H1 (cell line): ENCODE measurements at regions not wholly inside any gene's neighbourhood (a gene's known extent, or its start where the extent isn't known, plus 50 kb on each side); places are given as distances from the start of the nearest gene placed in this dataset.
A peak's percentile ranks its signal among the peaks of the same experiment; 100 is the strongest.

ENCODE experiments used
- CTCF ChIA-PET: fragments of 300-600 bp; sonication (Branson Sonifier 250); formaldehyde crosslinking; loops from one replicate; lab custom pipeline; 2021; ENCODE audit not compliant: partially characterized antibody; lab: Charles Lee
- POLR2A ChIA-PET: fragments of 300-600 bp; sonication (Branson Sonifier 250); formaldehyde crosslinking; loops from one replicate; lab custom pipeline; 2021; ENCODE audit warnings: inconsistent platforms; ENCODE audit not compliant: partially characterized antibody; lab: Charles Lee
- DNase-seq, 2 experiments: peaks; one replicate each; pipeline versions ENCODE4 v3.0.0 to v3.0.0-alpha.2; 2010 to 2022; ENCODE audit warnings: low spot score in 2 of 2, low read depth in 1 of 2, mixed read lengths in 1 of 2
- FAIRE-seq: peaks from 2 replicates; lab custom pipeline; 2011; peaks lifted over from hg19 to GRCh38; lab: Jason Lieb, UNC
- H2AFZ ChIP-seq: 2 replicates; pipeline ENCODE4 v1.8.1; 2012; ENCODE audit warnings: low read length, inconsistent platforms
- H2AK5ac ChIP-seq: 2 replicates; pipeline ENCODE4 v1.6.1; 2013; ENCODE audit warnings: low read depth, low read length
- H2BK120ac ChIP-seq: replicated peaks from 2 replicates; pipeline ENCODE3; 2013; ENCODE audit warnings: low read depth, low read length, inconsistent platforms
- H2BK12ac ChIP-seq: 2 replicates; pipeline ENCODE4 v1.6.1; 2013; ENCODE audit warnings: low read depth, low read length
- H2BK15ac ChIP-seq: 2 replicates; pipeline ENCODE4 v1.6.1; 2013; ENCODE audit warnings: low read length
- H2BK20ac ChIP-seq: 2 replicates; pipeline ENCODE4 v1.6.1; 2013; ENCODE audit warnings: low read length
- H2BK5ac ChIP-seq: 2 replicates; pipeline ENCODE4 v1.6.1; 2013; ENCODE audit warnings: low read depth, low read length
- H3K14ac ChIP-seq: 2 replicates; pipeline ENCODE4 v1.6.1; 2013; ENCODE audit warnings: inconsistent platforms; ENCODE audit not compliant: insufficient read length
- H3K18ac ChIP-seq: 2 replicates; pipeline ENCODE4 v1.6.1; 2013; ENCODE audit warnings: low read length; ENCODE audit errors: extremely low read depth
- H3K23ac ChIP-seq: 2 replicates; pipeline ENCODE4 v1.6.1; 2013; ENCODE audit warnings: inconsistent platforms; ENCODE audit not compliant: insufficient read length
- H3K23me2 ChIP-seq: 2 replicates; pipeline ENCODE4 v1.6.1; 2013; ENCODE audit warnings: low read depth, low read length
- H3K27ac ChIP-seq: 2 replicates; pipeline ENCODE4 v1.6.1; 2011; ENCODE audit warnings: low read depth, low read length, inconsistent platforms
- H3K27me3 ChIP-seq, 4 experiments: replicated peaks in 1 of 4; 1 replicate in 1 of 4; 2 replicates in 3 of 4; pipeline versions ENCODE4 v1.6.1 to v1.8.1; 2011 to 2013; ENCODE audit warnings: low read length in 3 of 4, mild to moderate bottlenecking in 3 of 4, inconsistent platforms in 2 of 4, mixed read lengths in 2 of 4, moderate library complexity in 1 of 4; ENCODE audit not compliant: control insufficient read depth in 3 of 4, insufficient read depth in 3 of 4; ENCODE audit errors: extremely low read depth in 1 of 4
- H3K36me3 ChIP-seq, 4 experiments: 2 replicates each; pipeline versions ENCODE4 v1.6.1 to v1.8.1; 2011 to 2013; ENCODE audit warnings: mild to moderate bottlenecking in 4 of 4, low read length in 3 of 4, moderate library complexity in 2 of 4, control low read depth in 1 of 4, inconsistent platforms in 1 of 4; ENCODE audit not compliant: insufficient read depth in 4 of 4, control insufficient read depth in 2 of 4
- H3K4ac ChIP-seq: replicated peaks from 2 replicates; pipeline ENCODE3; 2013; ENCODE audit warnings: low read length, low read depth, mixed read lengths, inconsistent platforms; ENCODE audit not compliant: insufficient read length
- H3K4me1 ChIP-seq, 4 experiments: replicated peaks in 1 of 4; 1 replicate in 1 of 4; 2 replicates in 3 of 4; pipeline versions ENCODE4 v1.6.1 to v1.8.1; 2011 to 2013; ENCODE audit warnings: low read length in 3 of 4, inconsistent platforms in 2 of 4, mixed read lengths in 1 of 4; ENCODE audit not compliant: insufficient read depth in 4 of 4, control insufficient read depth in 3 of 4
- H3K4me2 ChIP-seq, 2 experiments: 2 replicates each; pipeline versions ENCODE4 v1.6.1 to v1.8.1; 2011 to 2013; ENCODE audit warnings: low read depth in 2 of 2, low read length in 2 of 2, control low read depth in 1 of 2, inconsistent platforms in 1 of 2, mild to moderate bottlenecking in 1 of 2; ENCODE audit not compliant: insufficient read depth in 1 of 2
- H3K4me3 ChIP-seq, 4 experiments: fragments of 200-600, 300-600 bp in 1 of 4; sonication (generic), shearing (Covaris generic), sonication (Bioruptor Twin) in 1 of 4; 2 replicates each; pipeline versions ENCODE4 v1.5.1 to v1.8.1; 2011 to 2016; ENCODE audit warnings: low read length in 4 of 4, low read depth in 3 of 4, control low read depth in 2 of 4, inconsistent platforms in 2 of 4, mild to moderate bottlenecking in 2 of 4, mixed read lengths in 1 of 4, moderate library complexity in 1 of 4; ENCODE audit not compliant: insufficient read depth in 2 of 4; ENCODE audit errors: extremely low read depth in 1 of 4
- H3K56ac ChIP-seq: replicated peaks from 2 replicates; pipeline ENCODE3; 2013; ENCODE audit warnings: low read depth, mild to moderate bottlenecking, mixed read lengths, low read length, inconsistent platforms; ENCODE audit not compliant: insufficient read length
- H3K79me1 ChIP-seq: 2 replicates; pipeline ENCODE4 v1.6.1; 2013; ENCODE audit warnings: low read depth, low read length, control low read depth
- H3K79me2 ChIP-seq, 2 experiments: 2 replicates each; pipeline versions ENCODE4 v1.6.1 to v1.8.1; 2012 to 2013; ENCODE audit warnings: low read length in 2 of 2, mild to moderate bottlenecking in 2 of 2, inconsistent platforms in 1 of 2; ENCODE audit not compliant: insufficient read depth in 2 of 2, control insufficient read depth in 1 of 2
- H3K9ac ChIP-seq, 4 experiments: replicated peaks in 1 of 4; 1 replicate in 1 of 4; 2 replicates in 3 of 4; pipeline versions ENCODE4 v1.6.1 to v1.8.1; 2011 to 2013; ENCODE audit warnings: low read depth in 3 of 4, low read length in 3 of 4, control low read depth in 2 of 4, mild to moderate bottlenecking in 2 of 4, moderate library complexity in 2 of 4, inconsistent platforms in 1 of 4; ENCODE audit errors: extremely low read depth in 1 of 4
- H3K9me3 ChIP-seq, 2 experiments: 2 replicates each; pipeline versions ENCODE4 v1.6.1 to v1.8.1; 2012 to 2013; ENCODE audit warnings: mild to moderate bottlenecking in 2 of 2, moderate library complexity in 2 of 2, control low read depth in 1 of 2, inconsistent platforms in 1 of 2, low read depth in 1 of 2, low read length in 1 of 2, mixed read lengths in 1 of 2; ENCODE audit not compliant: insufficient read depth in 2 of 2
- H4K20me1 ChIP-seq, 2 experiments: replicated peaks in 1 of 2; 2 replicates each; pipeline versions ENCODE3 to v1.8.1; 2011 to 2013; ENCODE audit warnings: inconsistent platforms in 2 of 2, low read length in 2 of 2, mild to moderate bottlenecking in 1 of 2; ENCODE audit not compliant: insufficient read depth in 2 of 2, control insufficient read depth in 1 of 2
- H4K5ac ChIP-seq: 2 replicates; pipeline ENCODE4 v1.6.1; 2013; ENCODE audit warnings: low read length, low read depth, mixed read lengths, inconsistent platforms; ENCODE audit not compliant: insufficient read length
- H4K8ac ChIP-seq: 2 replicates; pipeline ENCODE4 v1.8.0; 2013; ENCODE audit warnings: mild to moderate bottlenecking, moderate library complexity, low read length, inconsistent platforms; ENCODE audit not compliant: insufficient read depth; ENCODE audit errors: extremely low read depth
- H4K91ac ChIP-seq: replicated peaks from 2 replicates; pipeline ENCODE3; 2013; ENCODE audit warnings: low read length, mixed read lengths, inconsistent platforms; ENCODE audit not compliant: insufficient read length
- ASH2L ChIP-seq: fragments of 200-600, 300-600 bp; sonication (generic); IDR thresholded peaks from one replicate; pipeline ENCODE4 v1.7.1; 2017; ENCODE audit warnings: low read length
- BCL11A ChIP-seq, 2 experiments: IDR thresholded peaks; one replicate each; pipeline ENCODE4 v1.6.1; 2011; ENCODE audit warnings: low read depth in 2 of 2, low read length in 2 of 2, mild to moderate bottlenecking in 2 of 2
- CHD1 ChIP-seq: IDR thresholded peaks from 2 replicates; pipeline ENCODE4 v1.6.1; 2012; ENCODE audit warnings: low read depth, low read length, improper control_type of control experiment
- EGR1 ChIP-seq: IDR thresholded peaks from 2 replicates; pipeline ENCODE4 v1.6.1; 2011; ENCODE audit warnings: low read depth, low read length, borderline replicate concordance
- FOSL1 ChIP-seq: IDR thresholded peaks from 2 replicates; pipeline ENCODE4 v1.6.1; 2011; ENCODE audit warnings: mild to moderate bottlenecking, low read depth, low read length, moderate library complexity; ENCODE audit not compliant: insufficient read depth
- JUN ChIP-seq: IDR thresholded peaks from 2 replicates; pipeline ENCODE4 v1.6.1; 2011; ENCODE audit warnings: low read depth, mild to moderate bottlenecking, improper control_type of control experiment, low read length
- MAFK ChIP-seq: IDR thresholded peaks from 2 replicates; pipeline ENCODE4 v1.6.1; 2012; ENCODE audit warnings: low read depth, mild to moderate bottlenecking, improper control_type of control experiment, low read length
- POU5F1 ChIP-seq: IDR thresholded peaks from 2 replicates; pipeline ENCODE4 v1.6.1; 2011; ENCODE audit warnings: low read depth, mild to moderate bottlenecking, low read length, moderate library complexity
- RBBP5 ChIP-seq: IDR thresholded peaks from 2 replicates; pipeline ENCODE4 v1.7.1; 2012; ENCODE audit warnings: low read depth, mild to moderate bottlenecking, inconsistent platforms, low read length, moderate library complexity, borderline replicate concordance
- SP4 ChIP-seq: IDR thresholded peaks from 2 replicates; pipeline ENCODE4 v1.6.1; 2012; ENCODE audit warnings: low read length, inconsistent platforms
- TAF7 ChIP-seq: optimal IDR thresholded peaks from 2 replicates; pipeline ENCODE3; 2011; ENCODE audit warnings: low read depth, mild to moderate bottlenecking, inconsistent platforms, low read length, moderate library complexity, borderline replicate concordance
- YY1 ChIP-seq: IDR thresholded peaks from 2 replicates; pipeline ENCODE4 v1.6.1; 2011; ENCODE audit warnings: low read depth, mild to moderate bottlenecking, low read length
- ZNF274 ChIP-seq: IDR thresholded peaks from 2 replicates; pipeline ENCODE4 v1.7.0; 2012; ENCODE audit warnings: low read length, borderline replicate concordance; ENCODE audit errors: extremely low read depth
- WGBS, 2 experiments: shearing (Covaris generic) in 1 of 2; methylation state at CpG; one replicate each; pipeline versions ENCODE4 v1.1.6 to v1.1.7; 2013 to 2015; ENCODE audit warnings: low lambda C conversion rate in 2 of 2, mixed read lengths in 2 of 2, inconsistent platforms in 1 of 2, low coverage in 1 of 2, missing lambda C conversion rate in 1 of 2; ENCODE audit not compliant: insufficient replicate concordance in 2 of 2, insufficient coverage in 1 of 2, insufficient read length in 1 of 2; ENCODE audit errors: extremely low coverage in 1 of 2, missing lambda C conversion rate in 1 of 2; 5-methylcytosine and 5-hydroxymethylcytosine counted together
- TF ChIP-seq, protein P1 (sequence below): IDR thresholded peaks from 2 replicates; pipeline ENCODE4 v1.6.1; 2012; ENCODE audit warnings: low read length, inconsistent platforms

DNA sequence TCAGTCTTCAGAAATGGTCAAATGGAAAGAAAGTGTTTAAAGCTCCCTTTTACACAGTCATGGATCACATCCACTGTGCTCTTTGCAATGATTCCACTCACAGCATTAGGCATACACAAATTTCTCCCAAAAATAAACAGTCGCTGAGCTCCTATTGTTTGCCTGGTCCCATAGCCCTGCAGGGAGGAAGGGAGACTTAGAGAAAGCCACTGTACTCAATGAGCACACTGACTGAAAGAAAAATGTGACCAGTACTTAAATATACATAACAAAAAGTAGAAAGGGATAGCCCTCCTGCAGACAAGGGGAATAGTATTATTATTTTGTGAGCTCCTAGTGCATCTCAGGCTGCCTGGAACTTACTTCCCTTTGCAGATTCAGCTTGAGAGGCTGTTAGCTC is 853.2 kb downstream of the GRID1 start:
- H3K23me2 ChIP-seq, result no peaks in the 10 kb centered on the region
- ChIA-PET POLR2A (interaction anchor here (0.9 kb wide), 1 partner anchor 279 kb away, joined by 3 read pairs; no protein-coding TSS in a partner anchor), CTCF (interaction anchor here (0.8 to 2.2 kb wide), 14 partner anchors 9 to 900 kb away, joined by 3 to 8 read pairs (median 4); no protein-coding TSS in a partner anchor)
- no peak overlapping the region for H4K5ac ChIP-seq
- DNase-seq, result no peak
- no peak overlapping the region for H3K56ac ChIP-seq
- H4K91ac ChIP-seq, result no peak overlapping the region
- H3K4ac ChIP-seq, result no peak overlapping the region
- no peak overlapping the region for H3K18ac ChIP-seq
- no peak overlapping the region for H2BK5ac ChIP-seq
- no peak overlapping the region for H3K27ac ChIP-seq
- FAIRE-seq, result no peak
- no peak overlapping the region for H2BK15ac ChIP-seq
- no peaks in the 10 kb centered on the region for H3K9me3 ChIP-seq
- no peak overlapping the region for H3K4me3 ChIP-seq
- H3K4me2 ChIP-seq, result peak overlapping the region in 1 of 2 experiments; percentile 11; a peak in 1 of 4 replicates
- H3K36me3 ChIP-seq, result no peaks in the 10 kb centered on the region
- H3K9ac ChIP-seq, result no peak overlapping the region
- H3K79me2 ChIP-seq, result no peaks in the 10 kb centered on the region
- H3K4me1 ChIP-seq, result peaks cover 4 to 11% (median 8%) of the 10 kb centered on the region in 4 experiments; a peak in 6 of 7 replicates
- no peak overlapping the region for H4K8ac ChIP-seq
- 0 out of 2 replicates have a peak overlapping the region, but pooled peaks have one; percentile 25 for H2AFZ ChIP-seq
- H2AK5ac ChIP-seq, result no peak overlapping the region
- H3K14ac ChIP-seq, result no peak overlapping the region
- no peak overlapping the region for H3K23ac ChIP-seq
- H4K20me1 ChIP-seq, result no peaks in the 10 kb centered on the region
- no peaks in the 10 kb centered on the region for H3K79me1 ChIP-seq
- no peak overlapping the region for H2BK120ac ChIP-seq
- WGBS, 2 experiments, result 57% methylated on average over 1 of the region's 1 CpG; no CpG with 5 or more reads in 1 of the 2 experiments
- no peak overlapping the region for H2BK12ac ChIP-seq
- H3K27me3 ChIP-seq, result no peaks in the 10 kb centered on the region
- no peak overlapping the region for H2BK20ac ChIP-seq
- TF ChIP-seq YY1 (no peak), JUN (no peak), FOSL1 (no peak), CHD1 (no peak), BCL11A (IDR thresholded peaks at IDR 0.05; ENCODE audit: low read depth in 2 of 2, low read length in 2 of 2) (no peak), EGR1 (no peak), ZNF274 (no peak), ASH2L (no peak), RBBP5 (no peak), MAFK (no peak), SP4 (no peak), TAF7 (no peak), POU5F1 (no peak)
- TF ChIP-seq, protein P1, sequence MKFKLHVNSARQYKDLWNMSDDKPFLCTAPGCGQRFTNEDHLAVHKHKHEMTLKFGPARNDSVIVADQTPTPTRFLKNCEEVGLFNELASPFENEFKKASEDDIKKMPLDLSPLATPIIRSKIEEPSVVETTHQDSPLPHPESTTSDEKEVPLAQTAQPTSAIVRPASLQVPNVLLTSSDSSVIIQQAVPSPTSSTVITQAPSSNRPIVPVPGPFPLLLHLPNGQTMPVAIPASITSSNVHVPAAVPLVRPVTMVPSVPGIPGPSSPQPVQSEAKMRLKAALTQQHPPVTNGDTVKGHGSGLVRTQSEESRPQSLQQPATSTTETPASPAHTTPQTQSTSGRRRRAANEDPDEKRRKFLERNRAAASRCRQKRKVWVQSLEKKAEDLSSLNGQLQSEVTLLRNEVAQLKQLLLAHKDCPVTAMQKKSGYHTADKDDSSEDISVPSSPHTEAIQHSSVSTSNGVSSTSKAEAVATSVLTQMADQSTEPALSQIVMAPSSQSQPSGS, result no peak
